ENCODE measurements at regions not wholly inside any gene's neighbourhood (a gene's known extent, or its start where the extent isn't known, plus 50 kb on each side); places are given as distances from the start of the nearest gene placed in this dataset.
"Not testable (repeated sequence)": the region's sequence is repeated elsewhere in the genome, so short reads cannot be mapped to it uniquely, and the experiment has no call there.

GRCh38 chr1:229164836-229165735 lies 105.8 kb upstream of the RAB4A start:
- DNase-seq: no peak

- no peak for DNase-seq
These were observed 103.6 kb upstream of the RAB4A start for GRCh38 chr1:229167318-229167717.

- no peak for DNase-seq
These were observed 101.5 kb upstream of the RAB4A start for GRCh38 chr1:229169399-229169798.

GRCh38 chr1:229170274-229170673 lies 100.6 kb upstream of the RAB4A start:
- no peak for DNase-seq

GRCh38 chr1:229170778-229171505 lies 100.0 kb upstream of the RAB4A start:
- DNase-seq: no peak

- no peak for DNase-seq
These were observed 99.0 kb upstream of the RAB4A start for GRCh38 chr1:229171934-229172333.

- DNase-seq: not testable (repeated sequence)
These were observed 97.1 kb upstream of the RAB4A start for GRCh38 chr1:229173491-229174476.

GRCh38 chr1:229175297-229175696 lies 95.6 kb upstream of the RAB4A start:
- DNase-seq: not testable (repeated sequence)

- not testable (repeated sequence) for DNase-seq
These were observed 94.5 kb upstream of the RAB4A start for GRCh38 chr1:229176457-229176856.

GRCh38 chr1:229180161-229180560 lies 90.8 kb upstream of the RAB4A start:
- no peak for DNase-seq

GRCh38 chr1:229181419-229181818 lies 89.5 kb upstream of the RAB4A start:
- no peak for DNase-seq

- DNase-seq: no peak
These were observed 87.3 kb upstream of the RAB4A start for GRCh38 chr1:229183588-229183987.

GRCh38 chr1:229184066-229184465 lies 86.8 kb upstream of the RAB4A start:
- no peak for DNase-seq

GRCh38 chr1:229185963-229186362 lies 84.9 kb upstream of the RAB4A start:
- DNase-seq: no peak

GRCh38 chr1:229186373-229187056 lies 84.4 kb upstream of the RAB4A start:
- DNase-seq: peak in 1 of 2 donors; percentile 24

GRCh38 chr1:229190057-229190575 lies 80.8 kb upstream of the RAB4A start:
- no peak for DNase-seq

- no peak for DNase-seq
These were observed 79.7 kb upstream of the RAB4A start for GRCh38 chr1:229191066-229191674.

- DNase-seq: peak in 1 of 2 donors; percentile 16
These were observed 78.9 kb upstream of the RAB4A start for GRCh38 chr1:229192031-229192430.

GRCh38 chr1:229192853-229193252 lies 78.1 kb upstream of the RAB4A start:
- no peak for DNase-seq

- no peak for DNase-seq
These were observed 76.8 kb upstream of the RAB4A start for GRCh38 chr1:229194096-229194495.

GRCh38 chr1:229195246-229195645 lies 75.7 kb upstream of the RAB4A start:
- no peak for DNase-seq
